ENCODE measurements at regions not wholly inside any gene's neighbourhood (a gene's known extent, or its start where the extent isn't known, plus 50 kb on each side); places are given as distances from the start of the nearest gene placed in this dataset.

GRCh38 chr19:28409859-28410258, 803.1 kb downstream of the UQCRFS1 start:
- TF ChIP-seq POLR2A (IDR thresholded peaks at IDR 0.05) (no peak), CTCF (IDR thresholded peaks at IDR 0.05) (no peak)
